ENCODE measurements at regions not wholly inside any gene's neighbourhood (a gene's known extent, or its start where the extent isn't known, plus 50 kb on each side); places are given as distances from the start of the nearest gene placed in this dataset.

DNA sequence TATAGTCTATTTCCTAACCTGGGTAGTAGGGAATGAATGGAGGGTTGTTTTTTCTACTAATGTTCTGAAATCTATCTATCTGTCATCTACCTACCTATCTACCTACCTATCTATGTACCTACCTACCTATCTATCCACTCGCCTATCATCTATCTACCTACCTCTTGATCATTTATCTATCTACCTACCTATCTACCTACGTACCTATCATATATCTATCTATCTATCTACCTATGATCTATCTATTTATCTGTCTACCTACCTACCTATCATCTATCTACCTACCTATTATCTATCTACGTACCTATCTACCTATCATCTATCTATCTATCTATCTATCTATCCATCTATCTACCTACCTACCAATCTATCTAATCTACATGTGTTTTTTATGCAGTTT lies 62.5 kb upstream of the PHACTR1 start:
- peaks cover 8% of the 10 kb centered on the region for H3K9me3 Mint-ChIP-seq
- H3K36me3 Mint-ChIP-seq (ENCODE audit: low read depth): no peaks in the 10 kb centered on the region
- intact Hi-C loops (cut with micrococcal nuclease): no loop called here
- no peak overlapping the region for H3K4me3 Mint-ChIP-seq
- no peaks in the 10 kb centered on the region for H3K27me3 Mint-ChIP-seq
- H3K27ac Mint-ChIP-seq: no peak overlapping the region
- H3K4me1 Mint-ChIP-seq (ENCODE audit: low read depth): no peaks in the 10 kb centered on the region

GRCh38 chr6:12654514-12654913 lies 62.1 kb upstream of the PHACTR1 start:
- Mint-ChIP-seq H3K27me3 (no peaks in the 10 kb centered on the region), H3K36me3 (ENCODE audit: low read depth) (no peaks in the 10 kb centered on the region), H3K9me3 (peaks cover 3% of the 10 kb centered on the region), H3K4me1 (ENCODE audit: low read depth) (no peaks in the 10 kb centered on the region), H3K27ac (no peak overlapping the region), H3K4me3 (no peak overlapping the region)
- intact Hi-C loops (cut with micrococcal nuclease): no loop called here

DNA sequence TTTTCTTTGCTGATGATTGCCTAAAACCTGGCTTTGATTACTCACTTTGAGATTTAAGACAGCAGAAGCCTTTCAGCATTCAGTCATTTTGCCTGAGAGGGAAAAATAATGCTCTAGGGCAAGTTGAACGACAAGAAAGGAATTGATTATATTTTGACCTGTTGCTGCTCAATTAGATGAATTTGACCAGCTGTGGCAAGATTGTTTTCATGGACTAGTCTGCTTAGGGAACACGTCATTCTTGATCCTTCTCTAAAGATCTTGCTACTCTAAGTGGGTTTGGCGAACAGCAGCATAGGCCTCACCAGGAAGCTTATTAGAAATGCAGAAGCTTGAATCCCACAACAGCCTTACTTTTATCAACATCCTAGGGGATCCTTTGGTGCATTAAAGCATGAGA lies 59.7 kb upstream of the PHACTR1 start:
- no peaks in the 10 kb centered on the region for H3K9me3 Mint-ChIP-seq
- no peaks in the 10 kb centered on the region for H3K36me3 Mint-ChIP-seq (ENCODE audit: low read depth)
- no peak overlapping the region for H3K27ac Mint-ChIP-seq

GRCh38 chr6:12657884-12658283 lies 58.7 kb upstream of the PHACTR1 start:
- H3K36me3 Mint-ChIP-seq (ENCODE audit: low read depth): no peaks in the 10 kb centered on the region
- H3K4me3 Mint-ChIP-seq: no peak overlapping the region
- no peak overlapping the region for H3K27ac Mint-ChIP-seq
- no peaks in the 10 kb centered on the region for H3K4me1 Mint-ChIP-seq (ENCODE audit: low read depth)
- peaks cover 5% of the 10 kb centered on the region for H3K27me3 Mint-ChIP-seq
- intact Hi-C loops (cut with micrococcal nuclease): no loop called here
- H3K9me3 Mint-ChIP-seq: no peaks in the 10 kb centered on the region

More for the DNA sequence above, 59.7 kb upstream of the PHACTR1 start:
- no peak overlapping the region for H3K4me3 Mint-ChIP-seq
- peaks cover 5% of the 10 kb centered on the region for H3K27me3 Mint-ChIP-seq
- intact Hi-C loops (cut with micrococcal nuclease): no loop called here
- H3K4me1 Mint-ChIP-seq (ENCODE audit: low read depth): no peaks in the 10 kb centered on the region

DNA sequence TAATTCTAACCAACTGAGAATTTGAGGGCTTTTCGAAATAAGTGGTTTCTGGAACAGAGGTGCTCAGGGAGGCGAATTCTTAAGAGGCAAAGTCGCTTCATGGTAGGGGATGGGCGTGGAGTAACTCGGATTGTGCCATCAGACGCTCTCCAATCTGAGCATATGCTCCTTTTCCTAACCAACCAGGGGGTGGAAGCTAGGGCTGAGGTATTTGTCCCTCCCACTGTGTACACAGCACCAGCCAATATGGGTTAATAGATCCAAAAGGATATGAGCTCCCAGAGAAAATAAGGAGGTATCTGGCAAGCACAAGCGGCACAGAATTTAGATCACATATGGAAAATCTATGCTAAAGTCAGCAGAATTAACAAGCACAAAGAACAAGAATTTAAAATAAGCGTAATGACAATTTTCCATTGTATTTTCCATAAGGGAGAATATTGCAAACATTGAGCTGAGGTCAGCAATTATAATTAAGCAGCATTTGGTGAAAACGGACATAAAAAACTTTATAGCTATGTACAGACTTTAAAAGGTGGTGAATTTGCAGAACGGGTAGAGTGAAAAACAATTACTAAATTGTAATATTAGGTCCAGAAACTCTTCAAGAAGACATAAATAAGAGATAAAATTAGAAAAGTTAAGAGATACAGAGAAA lies 55.0 kb upstream of the PHACTR1 start:
- no peak overlapping the region for H3K27ac Mint-ChIP-seq
- no peak overlapping the region for H3K4me3 Mint-ChIP-seq
- no peaks in the 10 kb centered on the region for H3K4me1 Mint-ChIP-seq (ENCODE audit: low read depth)
- intact Hi-C loops (cut with micrococcal nuclease): no loop called here
- H3K36me3 Mint-ChIP-seq (ENCODE audit: low read depth): no peaks in the 10 kb centered on the region
- peaks cover 10% of the 10 kb centered on the region for H3K27me3 Mint-ChIP-seq
- H3K9me3 Mint-ChIP-seq: no peaks in the 10 kb centered on the region

Data from dendritic cell treated with granulocyte-macrophage colony-stimulating factor and Interleukin-4, amounts not matched to agents 40 ng/mL and 50 ng/mL, for 4 days (primary cell).